GM12892 (cell line): ENCODE measurements at regions not wholly inside any gene's neighbourhood (a gene's known extent, or its start where the extent isn't known, plus 50 kb on each side); places are given as distances from the start of the nearest gene placed in this dataset.

Source experiments
- POLR2A ChIP-seq: IDR thresholded peaks from 2 replicates; pipeline ENCODE4 v1.6.1; 2011; ENCODE audit warnings: low read depth, low read length, control low read depth
- POLR2AphosphoS5 ChIP-seq: IDR thresholded peaks from 2 replicates; pipeline ENCODE4 v1.6.1; 2011; ENCODE audit warnings: low read depth, low read length, control low read depth

GRCh38 chr10:88097536-88097935 is 234.1 kb downstream of the PTEN start:
- TF ChIP-seq POLR2AphosphoS5, result no peak
- no peak for TF ChIP-seq POLR2A
